ENCODE measurements at regions not wholly inside any gene's neighbourhood (a gene's known extent, or its start where the extent isn't known, plus 50 kb on each side); places are given as distances from the start of the nearest gene placed in this dataset.

DNA sequence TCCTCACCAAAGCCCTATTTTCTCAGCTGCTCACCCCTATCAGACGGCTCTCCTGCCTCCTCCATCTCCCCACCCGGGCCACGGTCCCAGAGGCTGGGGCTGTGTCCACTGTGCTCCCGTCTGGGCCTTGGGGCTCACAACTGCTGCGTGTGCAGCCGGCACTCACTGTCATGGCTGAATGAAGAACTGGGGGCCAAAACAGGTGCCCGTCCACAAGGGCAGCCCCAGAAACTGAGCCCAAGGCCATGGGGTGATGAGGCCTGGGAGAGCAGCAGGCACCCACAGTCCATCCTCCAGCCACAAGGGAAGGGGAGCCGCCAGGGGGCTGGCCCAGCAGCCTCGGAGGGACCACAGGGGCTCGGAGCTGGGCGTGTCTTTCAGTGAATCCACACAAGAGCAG lies 159.5 kb downstream of the DLL1 start:
- no peak for DNase-seq

DNA sequence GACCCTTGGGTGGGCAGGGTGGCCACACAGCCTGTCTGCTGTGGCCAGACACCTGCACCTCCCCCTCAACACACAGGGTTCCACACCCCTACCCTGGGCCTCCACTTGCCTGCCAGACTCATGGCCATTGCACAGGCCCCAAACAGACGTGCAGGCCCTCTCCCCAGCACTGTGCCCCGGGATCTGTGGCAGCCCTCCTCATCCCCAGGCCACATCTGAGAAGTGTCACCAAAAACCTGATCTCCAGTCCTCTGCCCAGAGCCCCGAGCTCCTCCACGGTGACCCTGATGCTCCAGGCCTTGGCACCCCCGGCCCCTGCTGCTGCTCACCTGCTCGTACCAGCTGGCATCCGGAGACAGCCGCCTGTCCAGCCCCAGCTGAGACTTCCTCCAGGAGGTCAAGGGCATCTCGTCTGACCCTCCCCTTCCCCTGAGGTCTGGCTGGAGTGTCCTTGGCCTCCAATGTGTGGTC lies 160.1 kb downstream of the DLL1 start:
- DNase-seq, result no peak

DNA sequence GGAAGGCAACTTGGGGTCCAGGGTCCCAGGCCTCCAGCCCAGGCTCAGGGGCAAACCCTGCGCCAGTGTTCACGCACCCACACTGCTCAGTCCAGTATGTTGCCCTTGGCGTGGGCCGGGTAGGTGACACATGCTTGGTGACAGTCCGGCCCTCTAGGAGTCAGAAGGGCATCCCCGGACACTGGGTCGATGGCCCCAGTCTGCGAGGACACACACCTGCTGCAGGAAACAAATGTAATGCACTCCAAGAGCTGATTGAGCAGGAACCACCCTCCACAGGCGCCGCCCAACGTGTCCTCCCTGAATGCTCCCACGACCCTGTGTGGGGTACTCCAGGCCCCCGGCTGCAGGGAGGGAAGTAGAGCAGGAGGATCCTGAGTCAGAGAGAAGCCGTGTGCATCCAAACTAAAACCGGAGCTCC lies 160.7 kb downstream of the DLL1 start:
- DNase-seq, result no peak

DNA sequence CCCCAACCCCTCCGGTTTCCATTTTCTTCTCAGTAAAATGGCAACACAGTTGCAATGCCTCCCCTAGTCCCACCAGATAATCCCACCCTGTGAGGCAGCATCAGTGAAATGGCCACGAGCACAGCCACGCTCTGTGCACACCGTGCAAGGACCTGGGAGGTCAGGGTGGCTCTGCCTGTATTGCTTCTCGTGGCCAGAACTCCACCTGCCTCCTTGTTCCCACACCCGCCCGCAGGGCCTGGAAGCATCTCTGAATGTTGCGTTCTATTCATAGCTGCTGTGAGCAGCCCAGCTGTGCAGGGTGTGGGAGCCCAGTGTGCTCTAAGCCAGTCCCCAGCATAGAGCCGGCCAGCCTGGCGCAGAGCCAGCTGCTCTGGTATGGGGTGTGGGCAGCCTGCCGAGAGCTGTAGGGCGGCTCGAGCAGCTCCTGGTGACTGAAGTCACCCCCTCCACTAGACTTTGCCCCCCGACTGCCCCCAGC lies 161.1 kb downstream of the DLL1 start:
- no peak for DNase-seq

DNA sequence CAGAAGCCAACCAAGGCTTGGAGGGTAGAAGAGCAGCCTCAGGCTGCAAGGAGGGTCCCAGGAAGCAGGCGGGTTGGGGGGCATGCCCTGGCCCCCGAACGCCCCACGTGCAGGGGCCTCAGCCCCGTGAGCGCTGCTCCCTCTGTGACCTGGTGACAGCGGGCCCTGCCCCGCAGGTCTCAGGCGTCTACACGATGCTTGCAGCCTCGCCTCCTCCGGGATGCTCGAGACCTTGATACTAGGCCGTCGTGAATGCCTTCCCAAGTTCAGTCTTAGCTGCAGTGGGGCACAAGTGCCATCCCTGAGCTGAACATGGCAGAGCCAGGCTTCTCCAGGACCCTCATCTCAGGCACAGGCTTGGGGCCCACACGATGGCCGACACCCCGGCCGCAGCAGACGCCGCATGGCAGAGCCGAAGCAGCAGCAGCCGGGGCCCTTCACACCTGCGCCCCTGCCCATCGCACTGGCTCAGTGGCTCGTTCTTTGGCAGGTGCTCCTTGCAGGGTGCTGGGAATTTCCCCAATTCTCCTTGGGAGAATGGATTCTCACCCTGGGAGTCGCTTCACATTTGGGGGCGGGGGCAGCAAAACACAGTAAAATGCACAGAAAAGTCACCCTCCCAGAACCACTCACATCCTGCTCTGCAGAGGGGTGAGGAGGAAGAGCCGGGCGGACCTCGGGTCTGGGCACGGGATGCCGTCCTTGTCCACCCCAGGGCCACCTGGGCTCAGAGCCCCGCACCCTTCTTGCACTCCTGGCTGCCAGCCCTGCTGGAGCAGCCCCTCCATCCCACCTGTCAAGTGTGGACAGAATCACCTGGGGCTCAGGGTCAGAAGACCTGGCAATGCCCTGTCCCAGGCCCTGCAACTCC lies 161.8 kb downstream of the DLL1 start:
- no peak for DNase-seq

DNA sequence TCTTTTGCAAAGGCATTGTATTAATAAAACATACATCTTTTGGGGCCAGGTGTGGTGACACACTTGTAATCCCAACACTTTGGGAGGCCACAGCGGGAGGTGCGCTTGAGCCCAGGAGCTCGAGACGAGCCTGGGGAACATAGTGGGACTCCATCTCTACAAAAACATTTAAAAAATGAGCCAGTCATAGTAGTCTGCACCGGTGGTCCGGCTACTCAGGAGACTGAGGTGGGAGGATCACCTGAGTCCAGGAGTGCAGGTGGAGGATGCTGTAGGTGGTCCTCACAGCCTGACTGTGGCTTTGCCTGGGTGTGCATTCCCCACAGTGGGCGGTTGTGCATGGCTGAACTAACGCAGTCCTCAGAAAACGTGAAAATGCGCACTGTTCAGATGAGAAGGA lies 162.5 kb downstream of the DLL1 start:
- DNase-seq, result no peak

DNA sequence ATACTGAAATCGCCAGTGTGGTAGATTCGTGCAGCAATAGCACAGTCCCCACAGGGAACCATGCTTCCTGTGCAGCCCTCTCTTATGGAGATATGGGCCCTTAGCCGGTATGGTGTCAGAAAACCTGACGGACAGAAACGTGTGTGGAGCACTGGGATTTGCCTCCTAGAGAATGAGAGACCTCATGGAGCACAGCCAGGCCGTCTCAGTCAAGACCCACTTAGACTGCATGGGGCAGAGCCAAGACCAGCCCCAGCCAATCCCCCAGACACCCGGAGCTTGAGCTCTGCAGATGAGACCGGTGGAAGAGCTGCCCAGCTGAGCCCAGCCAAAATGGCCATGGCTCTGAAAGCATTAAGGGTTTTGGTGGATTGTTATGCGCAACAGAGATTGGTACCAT lies 163.7 kb downstream of the DLL1 start:
- no peak for DNase-seq

DNA sequence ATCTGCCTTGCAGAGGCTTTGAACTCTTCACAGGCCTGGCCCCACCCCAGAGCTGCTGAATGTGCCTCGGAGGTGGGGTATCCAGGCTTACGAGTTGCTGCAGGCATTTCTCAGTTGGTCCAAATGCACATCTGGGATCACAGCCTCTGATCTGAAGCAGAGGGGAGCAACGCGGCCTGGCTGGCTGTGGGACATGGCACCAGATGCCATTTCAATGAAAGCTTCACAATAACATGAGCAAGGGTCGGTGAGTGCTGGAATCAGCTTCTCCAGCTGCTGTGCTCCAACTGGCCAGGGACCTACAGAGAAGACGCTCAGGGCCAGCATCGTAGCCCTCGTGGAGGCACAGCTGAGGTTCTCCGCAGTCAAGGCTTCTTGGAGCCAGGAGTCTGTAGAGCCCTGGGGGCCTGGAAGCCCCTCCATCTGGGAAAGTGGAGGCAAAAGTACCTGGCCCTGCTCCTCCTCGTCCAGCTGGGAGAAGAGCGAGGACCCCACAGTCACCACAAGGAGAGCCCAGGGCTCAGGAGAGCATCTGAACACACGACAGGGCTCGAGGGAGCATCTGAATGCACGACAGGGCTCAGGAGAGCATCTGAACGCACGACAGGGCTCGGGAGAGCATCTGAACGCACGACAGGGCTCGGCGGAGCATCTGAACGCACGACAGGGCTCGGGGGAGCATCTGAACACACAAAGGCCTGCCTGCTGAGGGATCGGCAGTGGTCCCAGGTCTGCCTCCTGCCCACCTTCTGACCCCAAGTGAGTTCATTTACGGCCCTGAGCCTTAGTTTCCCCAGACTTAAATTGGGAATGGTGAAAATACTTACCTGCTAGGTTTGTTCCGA lies 165.2 kb downstream of the DLL1 start:
- no peak for DNase-seq

DNA sequence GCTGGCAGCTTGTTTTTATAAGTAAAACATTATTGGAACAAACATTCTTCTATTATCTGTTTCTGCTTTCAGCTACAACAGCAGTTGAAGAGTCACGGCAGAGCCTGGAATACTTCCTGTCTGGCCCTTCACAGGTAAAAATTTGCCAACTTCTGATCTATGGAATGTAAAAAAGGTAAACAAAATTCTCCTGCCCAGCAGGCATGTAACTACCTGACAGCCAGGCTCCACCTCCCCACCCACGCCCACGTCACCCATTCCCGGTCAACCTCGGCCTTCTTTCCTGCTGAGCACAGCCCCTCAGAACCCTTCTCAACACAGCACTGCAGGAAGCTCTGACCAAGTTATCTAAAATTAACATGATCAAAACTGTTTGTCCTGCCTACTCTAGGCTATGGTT lies 166.0 kb downstream of the DLL1 start:
- no peak for DNase-seq

DNA sequence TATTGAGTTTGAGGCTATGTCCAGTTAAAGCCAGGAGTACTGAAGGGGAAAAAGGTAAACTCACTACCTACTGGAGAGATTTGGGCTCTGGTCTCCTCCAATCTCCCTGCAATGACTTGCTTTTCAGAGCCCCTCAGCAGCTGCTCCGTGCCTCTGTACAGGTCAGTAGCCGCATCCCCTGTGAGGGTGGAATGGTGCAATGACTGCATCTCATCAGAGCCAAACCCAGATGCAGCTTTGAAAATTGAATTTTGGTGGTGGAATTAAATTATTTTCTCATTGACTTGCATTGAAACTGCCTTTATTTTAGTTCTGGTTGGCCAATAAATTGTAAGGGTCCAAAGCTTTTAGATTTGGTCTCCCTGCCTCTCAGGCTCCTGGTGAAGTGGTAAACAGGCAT lies 166.7 kb downstream of the DLL1 start:
- no peak for DNase-seq

DNA sequence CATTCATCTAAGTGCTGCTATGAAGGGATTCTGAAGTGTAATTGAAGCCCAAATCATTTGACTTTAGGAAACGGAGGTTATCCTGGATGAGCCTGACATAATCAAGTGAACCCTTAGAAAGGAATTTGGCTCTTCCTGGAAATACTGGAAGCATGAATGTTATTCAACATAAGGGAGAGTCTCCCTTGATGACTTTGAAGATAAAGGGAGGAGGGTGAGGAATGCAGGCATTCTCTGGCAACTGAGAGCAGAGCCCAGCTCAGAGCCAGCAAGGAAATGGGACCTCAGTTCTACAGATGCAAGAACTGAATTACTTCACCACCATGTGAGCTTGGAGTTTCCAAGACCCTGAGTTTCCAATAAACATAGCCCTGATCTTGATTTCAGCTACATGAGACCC lies 168.2 kb downstream of the DLL1 start:
- no peak for DNase-seq

DNA sequence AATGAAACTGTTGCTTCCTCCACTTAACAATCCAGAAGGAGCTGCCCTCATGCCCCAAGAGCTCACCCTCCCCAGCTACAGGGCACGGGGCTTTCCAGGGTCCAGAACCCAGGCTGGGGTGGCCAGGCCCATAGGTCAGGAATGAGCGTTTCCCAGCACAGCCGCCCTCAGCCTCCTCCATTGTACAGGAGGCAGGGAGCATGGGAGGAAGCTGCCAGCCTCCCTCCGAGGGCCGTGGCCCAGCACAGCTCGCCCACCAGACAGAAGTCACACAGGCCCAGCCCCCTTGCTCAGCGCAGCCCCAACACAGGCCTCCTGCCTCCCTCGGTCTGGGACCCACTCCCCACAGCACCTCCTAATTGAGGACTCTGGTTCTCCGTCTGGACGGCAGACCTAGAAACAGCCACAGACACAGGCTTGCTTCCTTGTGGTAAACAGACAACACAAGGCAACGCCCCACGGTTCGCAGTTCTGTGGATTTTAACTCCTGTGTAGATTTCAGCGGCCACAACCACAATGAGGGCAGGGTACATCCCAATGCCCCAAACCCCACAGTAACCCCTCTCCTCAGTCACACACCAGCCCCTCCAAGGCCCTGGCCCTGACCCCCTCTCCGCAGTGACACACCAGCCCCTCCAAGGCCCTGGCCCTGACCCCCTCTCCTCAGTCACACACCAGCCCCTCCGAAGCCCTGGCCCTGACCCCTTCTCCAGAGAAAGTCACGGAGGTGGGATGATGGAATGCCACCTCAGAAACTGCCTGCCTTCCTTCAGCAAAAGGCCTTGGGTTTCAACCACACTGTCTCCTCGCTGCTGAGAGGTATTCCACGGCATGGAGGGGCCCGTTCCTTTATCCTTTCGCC lies 173.5 kb downstream of the DLL1 start:
- no peak for DNase-seq

DNA sequence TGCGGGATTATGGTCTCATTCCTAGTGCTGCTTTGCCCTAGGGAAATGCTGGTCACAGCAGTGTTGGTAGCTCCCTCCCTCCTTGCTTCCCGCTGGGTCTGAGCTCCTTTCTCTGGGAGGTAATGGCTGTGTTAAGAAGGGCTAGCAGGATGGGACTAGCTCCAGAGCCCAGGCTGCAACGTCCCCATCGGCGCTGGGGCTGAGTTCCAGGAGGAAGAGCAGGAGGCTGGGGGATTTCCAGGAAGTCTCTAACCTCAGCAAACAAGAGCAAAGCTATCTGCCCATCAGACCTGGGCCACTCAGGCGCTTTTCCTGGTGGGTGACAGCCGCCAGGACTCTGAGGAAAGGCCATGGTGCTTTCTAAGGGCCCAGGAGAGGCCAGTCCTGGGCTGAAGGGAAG lies 174.2 kb downstream of the DLL1 start:
- no peak for DNase-seq

DNA sequence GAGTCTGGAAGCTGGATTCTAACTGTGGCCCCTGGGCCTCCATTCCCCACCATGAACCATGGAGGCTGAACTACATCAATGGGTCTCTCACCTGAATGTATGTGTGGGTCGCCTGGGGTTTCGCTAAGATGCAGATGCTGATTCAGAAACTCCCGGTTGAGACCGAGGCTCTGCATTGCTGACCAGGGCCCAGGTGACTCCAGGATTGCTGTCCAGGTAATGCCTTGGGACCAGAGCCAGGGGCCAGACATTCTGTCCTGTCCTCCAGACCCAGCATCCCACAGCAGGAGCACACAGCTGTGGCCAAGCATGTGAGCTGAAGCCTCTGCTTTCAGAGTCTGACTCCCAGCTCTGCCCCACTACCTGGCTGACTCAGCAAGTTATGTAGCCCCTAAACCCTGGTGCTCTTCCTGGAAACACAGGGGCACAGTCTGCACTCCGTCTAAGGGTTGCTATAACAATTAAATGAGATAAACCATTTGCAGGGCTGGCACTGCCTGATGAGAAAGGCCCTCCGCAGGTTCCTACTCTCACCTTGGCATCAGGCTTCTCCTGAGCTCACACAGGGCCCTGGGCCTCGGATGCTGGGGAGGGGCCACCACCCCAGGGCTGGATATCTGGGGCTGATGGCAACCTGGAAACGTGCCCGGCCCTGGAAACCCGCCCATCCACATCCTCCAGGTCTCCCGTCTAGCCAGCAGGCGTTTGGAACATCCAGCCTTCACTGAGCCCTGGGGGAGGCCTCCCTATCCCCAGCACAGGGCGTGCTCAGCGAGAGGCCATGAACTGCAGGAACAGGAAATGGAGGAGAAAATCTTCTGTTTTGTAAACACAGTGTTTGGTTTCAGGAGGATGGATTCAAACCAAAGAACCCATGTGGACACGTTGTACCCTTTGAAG lies 175.7 kb downstream of the DLL1 start:
- no peak for DNase-seq

DNA sequence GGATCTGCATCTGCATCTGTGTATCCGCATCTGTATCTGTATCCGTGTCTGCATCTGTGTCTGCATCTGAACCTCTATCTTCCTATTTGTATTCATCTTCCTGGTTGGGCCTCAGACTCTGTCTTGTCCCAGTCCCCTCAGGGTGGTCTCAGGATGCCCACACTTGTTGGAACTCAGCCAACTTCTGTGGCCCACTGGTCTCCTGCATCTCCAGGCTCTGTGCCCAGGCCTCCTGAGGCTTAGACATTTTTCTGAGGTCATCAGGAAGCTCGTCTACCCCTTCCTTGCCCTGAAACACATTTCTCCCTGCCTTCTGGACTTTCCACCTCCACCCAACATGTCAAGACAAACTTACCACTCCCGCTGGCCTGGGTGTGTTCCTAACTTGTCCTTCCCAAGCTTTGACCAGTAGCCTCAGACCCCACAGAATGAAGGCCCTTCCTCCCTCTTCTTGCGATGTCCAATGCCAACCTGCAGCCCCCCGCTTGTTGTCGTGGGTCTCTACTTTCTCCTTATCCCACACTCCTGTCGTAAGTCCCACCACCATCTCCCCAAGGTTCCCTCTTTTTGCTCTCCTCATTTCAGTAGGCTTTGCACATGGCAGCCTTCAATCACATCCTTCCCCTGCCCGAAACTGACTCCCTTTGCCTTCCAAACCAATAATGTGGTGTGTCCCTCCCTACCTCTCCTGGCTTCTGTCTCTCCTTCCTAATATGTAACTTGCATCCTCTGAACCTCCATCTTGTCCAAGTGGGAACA lies 176.5 kb downstream of the DLL1 start:
- DNase-seq, result no peak

DNA sequence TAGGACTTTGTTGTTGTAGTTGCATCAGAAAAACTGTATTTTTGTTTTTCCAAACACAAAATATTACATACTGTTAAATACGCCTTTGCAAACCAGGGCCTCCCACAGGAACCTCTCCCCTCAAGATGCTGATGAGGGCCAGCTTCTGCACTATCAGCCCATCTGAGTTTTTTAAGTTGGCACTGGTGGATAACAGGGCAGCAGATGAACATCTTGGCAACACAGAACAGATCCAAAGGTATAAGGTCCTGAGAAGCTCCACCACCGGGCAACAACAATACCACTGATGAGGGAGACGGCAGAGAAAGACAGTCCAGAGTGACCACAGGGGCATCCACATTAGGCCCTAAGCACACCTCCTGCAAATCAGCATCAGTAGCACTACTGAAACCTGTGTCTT lies 177.7 kb downstream of the DLL1 start:
- DNase-seq, result no peak

DNA sequence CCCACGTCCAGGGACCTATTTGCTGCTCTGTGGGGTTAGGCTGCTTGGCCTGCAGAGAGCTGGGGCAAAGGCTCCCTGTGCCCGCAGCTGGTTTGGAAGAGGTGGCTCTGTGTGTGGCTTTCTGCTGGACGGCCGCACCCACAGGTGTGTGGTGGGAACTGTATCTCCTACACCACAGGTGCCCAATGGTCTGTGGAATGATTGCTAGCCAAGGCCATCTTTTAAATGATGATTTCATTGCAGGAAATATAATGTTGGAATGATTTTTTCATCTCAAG lies 178.4 kb downstream of the DLL1 start:
- no peak for DNase-seq

DNA sequence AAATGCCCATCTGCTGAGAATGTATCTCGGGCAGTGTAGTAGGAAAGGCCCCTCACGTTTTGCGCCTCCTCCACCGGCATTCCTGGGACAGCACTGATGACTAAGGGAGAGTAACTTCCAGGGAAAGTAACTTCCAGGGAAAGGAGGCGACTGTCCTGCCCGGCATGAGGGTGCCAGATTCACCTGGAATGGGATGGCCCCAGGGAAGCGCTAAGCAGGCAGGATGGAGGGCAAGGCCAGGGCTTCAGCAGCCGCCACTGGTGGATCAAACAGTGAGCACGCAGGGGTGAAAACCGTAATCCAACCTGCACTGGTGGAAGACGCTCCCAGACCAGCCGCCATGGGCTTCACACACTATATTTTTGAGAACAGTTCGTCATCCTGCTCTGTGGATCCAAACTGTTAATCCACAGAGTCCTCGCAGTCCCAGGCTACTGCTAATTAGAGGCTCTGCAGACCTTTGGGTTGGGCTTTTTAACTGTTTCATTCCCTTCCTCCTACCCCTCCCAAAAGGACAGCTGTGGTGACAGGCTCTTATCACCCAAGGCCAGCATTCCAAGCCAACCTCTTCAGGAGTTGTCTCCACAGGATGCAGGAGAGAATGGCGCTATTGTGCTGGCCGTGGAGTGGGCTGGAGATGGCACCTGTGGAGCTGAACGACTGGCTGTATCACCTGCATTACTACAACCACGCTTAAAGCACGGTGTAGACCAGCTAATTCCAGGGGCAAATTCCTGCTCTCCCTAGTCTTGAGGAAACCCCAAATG lies 178.9 kb downstream of the DLL1 start:
- no peak for DNase-seq

DNA sequence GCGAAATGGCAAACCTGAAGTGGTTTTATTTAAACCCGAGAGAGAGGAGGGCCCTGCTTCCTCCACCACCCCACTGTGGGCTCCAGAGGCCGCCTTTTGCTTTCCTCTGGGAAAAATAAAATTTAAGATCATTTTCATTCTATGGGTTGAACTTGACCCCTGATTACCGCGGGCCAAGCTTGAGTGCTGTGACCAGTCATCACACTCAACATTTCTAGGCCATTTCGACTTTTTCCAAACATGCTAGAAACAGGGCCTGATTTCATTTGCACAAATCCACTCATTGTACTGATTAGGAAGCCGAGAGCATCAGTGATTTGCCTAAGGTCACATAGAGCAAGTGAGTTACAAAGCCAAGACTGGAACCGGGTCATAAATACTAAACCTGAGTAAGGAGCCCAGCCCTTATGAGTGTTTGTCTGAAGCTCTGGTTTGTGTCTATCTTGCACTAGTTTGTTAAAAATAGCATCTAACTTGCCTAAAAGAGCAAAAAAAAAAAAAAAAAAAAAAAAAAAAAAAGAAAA lies 179.7 kb downstream of the DLL1 start:
- DNase-seq, result no peak
